ENCODE measurements at regions not wholly inside any gene's neighbourhood (a gene's known extent, or its start where the extent isn't known, plus 50 kb on each side); places are given as distances from the start of the nearest gene placed in this dataset.

GRCh38 chr1:3978196-3978989 is 78.3 kb upstream of the C1orf174 start:
- TF ChIP-seq CTCF (IDR thresholded peaks at IDR 0.05) (no peak), POLR2A (IDR thresholded peaks at IDR 0.05) (no peak)

All from thyroid gland (tissue), 4 donors.